ENCODE measurements at regions not wholly inside any gene's neighbourhood (a gene's known extent, or its start where the extent isn't known, plus 50 kb on each side); places are given as distances from the start of the nearest gene placed in this dataset.

GRCh38 chr22:48576333-48577013, 1251.2 kb downstream of the BRD1 start:
- no peak for DNase-seq (ENCODE audit: low read depth, low spot score)

- DNase-seq (ENCODE audit: low read depth, low spot score) = no peak
Observed at GRCh38 chr22:48575618-48576332, 1251.9 kb downstream of the BRD1 start.

GRCh38 chr22:48574776-48575617, 1252.7 kb downstream of the BRD1 start:
- DNase-seq (ENCODE audit: low read depth, low spot score) = no peak

- no peak for DNase-seq (ENCODE audit: low read depth, low spot score)
Observed at GRCh38 chr22:48573766-48574165, 1253.9 kb downstream of the BRD1 start.

GRCh38 chr22:48572951-48573350, 1254.7 kb downstream of the BRD1 start:
- no peak for DNase-seq (ENCODE audit: low read depth, low spot score)

- DNase-seq (ENCODE audit: low read depth, low spot score) = no peak
Observed at GRCh38 chr22:48570912-48571311, 1256.8 kb downstream of the BRD1 start.

- no peak for DNase-seq (ENCODE audit: low read depth, low spot score)
Observed at GRCh38 chr22:48569476-48570233, 1258.0 kb downstream of the BRD1 start.

GRCh38 chr22:48568736-48569330, 1258.8 kb downstream of the BRD1 start:
- no peak for DNase-seq (ENCODE audit: low read depth, low spot score)

GRCh38 chr22:48567213-48567975, 1260.3 kb downstream of the BRD1 start:
- no peak for DNase-seq (ENCODE audit: low read depth, low spot score)

- DNase-seq (ENCODE audit: low read depth, low spot score) = no peak
Observed at GRCh38 chr22:48566741-48567140, 1260.9 kb downstream of the BRD1 start.

- no peak for DNase-seq (ENCODE audit: low read depth, low spot score)
Observed at GRCh38 chr22:48565901-48566501, 1261.7 kb downstream of the BRD1 start.

- DNase-seq (ENCODE audit: low read depth, low spot score) = no peak
Observed at GRCh38 chr22:48564995-48565394, 1262.7 kb downstream of the BRD1 start.

- DNase-seq (ENCODE audit: low read depth, low spot score) = no peak
Observed at GRCh38 chr22:48563966-48564330, 1263.7 kb downstream of the BRD1 start.

- DNase-seq (ENCODE audit: low read depth, low spot score) = no peak
Observed at GRCh38 chr22:48563118-48563965, 1264.3 kb downstream of the BRD1 start.

- no peak for DNase-seq (ENCODE audit: low read depth, low spot score)
Observed at GRCh38 chr22:48561676-48562075, 1266.0 kb downstream of the BRD1 start.

GRCh38 chr22:48560836-48561235, 1266.8 kb downstream of the BRD1 start:
- no peak for DNase-seq (ENCODE audit: low read depth, low spot score)

- no peak for DNase-seq (ENCODE audit: low read depth, low spot score)
Observed at GRCh38 chr22:48560389-48560751, 1267.3 kb downstream of the BRD1 start.

GRCh38 chr22:48559647-48560388, 1267.9 kb downstream of the BRD1 start:
- DNase-seq (ENCODE audit: low read depth, low spot score) = no peak
